ENCODE measurements at regions not wholly inside any gene's neighbourhood (a gene's known extent, or its start where the extent isn't known, plus 50 kb on each side); places are given as distances from the start of the nearest gene placed in this dataset.

- Histone ChIP-seq H3K4me3 (ENCODE audit: low read length) (no peak overlapping the region), H3K79me2 (ENCODE audit: control insufficient read depth, low read length) (no peaks in the 10 kb centered on the region), H3K9me2 (replicated peaks; ENCODE audit: control insufficient read depth, low read length) (no peaks in the 10 kb centered on the region), H3K9me3 (ENCODE audit: control insufficient read depth, insufficient read depth, low read length) (no peaks in the 10 kb centered on the region), H3F3A (ENCODE audit: control insufficient read depth, insufficient read depth) (no peaks in the 10 kb centered on the region), H3K4me2 (ENCODE audit: low read length) (no peak overlapping the region), H4K20me1 (ENCODE audit: control insufficient read depth, insufficient read depth, low read depth, low read length) (no peaks in the 10 kb centered on the region), H3K4me1 (ENCODE audit: control insufficient read depth, low read length) (no peaks in the 10 kb centered on the region), H3K27ac (ENCODE audit: low read depth, low read length) (no peak overlapping the region), H3K27me3 (ENCODE audit: control insufficient read depth, low read length) (no peaks in the 10 kb centered on the region), H3K36me3 (ENCODE audit: control insufficient read depth, low read length) (no peaks in the 10 kb centered on the region)
- no peak for TF ChIP-seq CTCF (IDR thresholded peaks at IDR 0.05; ENCODE audit: low read depth, low read length, poor library complexity, severe bottlenecking)
- no peak for TF ChIP-seq EZH2phosphoT487 (IDR thresholded peaks at IDR 0.05; ENCODE audit: borderline replicate concordance, low read length)
These were observed 361.2 kb upstream of the SOX11 start for GRCh38 chr2:5330961-5331360.

GRCh38 chr2:5332925-5333324, 359.3 kb upstream of the SOX11 start:
- Histone ChIP-seq H4K20me1 (ENCODE audit: control insufficient read depth, insufficient read depth, low read depth, low read length) (no peaks in the 10 kb centered on the region), H3K79me2 (ENCODE audit: control insufficient read depth, low read length) (no peaks in the 10 kb centered on the region), H3K4me2 (ENCODE audit: low read length) (no peak overlapping the region), H3K4me1 (ENCODE audit: control insufficient read depth, low read length) (no peaks in the 10 kb centered on the region), H3F3A (ENCODE audit: control insufficient read depth, insufficient read depth) (no peaks in the 10 kb centered on the region), H3K36me3 (ENCODE audit: control insufficient read depth, low read length) (no peaks in the 10 kb centered on the region), H3K27ac (ENCODE audit: low read depth, low read length) (no peak overlapping the region), H3K27me3 (ENCODE audit: control insufficient read depth, low read length) (no peaks in the 10 kb centered on the region), H3K9me3 (ENCODE audit: control insufficient read depth, insufficient read depth, low read length) (no peaks in the 10 kb centered on the region), H3K4me3 (ENCODE audit: low read length) (no peak overlapping the region), H3K9me2 (replicated peaks; ENCODE audit: control insufficient read depth, low read length) (no peaks in the 10 kb centered on the region)
- TF ChIP-seq CTCF (IDR thresholded peaks at IDR 0.05; ENCODE audit: low read depth, low read length, poor library complexity, severe bottlenecking) (no peak), EZH2phosphoT487 (IDR thresholded peaks at IDR 0.05; ENCODE audit: borderline replicate concordance, low read length) (no peak)

- Histone ChIP-seq H3K9me2 (replicated peaks; ENCODE audit: control insufficient read depth, low read length) (no peaks in the 10 kb centered on the region), H3K4me2 (ENCODE audit: low read length) (no peak overlapping the region), H3K36me3 (ENCODE audit: control insufficient read depth, low read length) (no peaks in the 10 kb centered on the region), H3K9me3 (ENCODE audit: control insufficient read depth, insufficient read depth, low read length) (no peaks in the 10 kb centered on the region), H3K4me1 (ENCODE audit: control insufficient read depth, low read length) (no peaks in the 10 kb centered on the region), H3K27me3 (ENCODE audit: control insufficient read depth, low read length) (no peaks in the 10 kb centered on the region), H3K79me2 (ENCODE audit: control insufficient read depth, low read length) (no peaks in the 10 kb centered on the region), H3K27ac (ENCODE audit: low read depth, low read length) (no peak overlapping the region), H3F3A (ENCODE audit: control insufficient read depth, insufficient read depth) (no peaks in the 10 kb centered on the region), H4K20me1 (ENCODE audit: control insufficient read depth, insufficient read depth, low read depth, low read length) (no peaks in the 10 kb centered on the region), H3K4me3 (ENCODE audit: low read length) (no peak overlapping the region)
- TF ChIP-seq EZH2phosphoT487 (IDR thresholded peaks at IDR 0.05; ENCODE audit: borderline replicate concordance, low read length) = no peak
- TF ChIP-seq CTCF (IDR thresholded peaks at IDR 0.05; ENCODE audit: low read depth, low read length, poor library complexity, severe bottlenecking) = no peak
These were observed 352.7 kb upstream of the SOX11 start for GRCh38 chr2:5339473-5339872.
